Renal cortex interstitium (tissue), 11 donors: ENCODE measurements at regions not wholly inside any gene's neighbourhood (a gene's known extent, or its start where the extent isn't known, plus 50 kb on each side); places are given as distances from the start of the nearest gene placed in this dataset.

ENCODE experiments used
- DNase-seq, 11 donors: peaks; one replicate each; pipeline ENCODE4 v3.0.0-alpha.2; 2013; ENCODE audit warnings: low read depth in 9 of 11, low spot score in 4 of 11; ENCODE audit errors: extremely low read depth in 1 of 11

DNA sequence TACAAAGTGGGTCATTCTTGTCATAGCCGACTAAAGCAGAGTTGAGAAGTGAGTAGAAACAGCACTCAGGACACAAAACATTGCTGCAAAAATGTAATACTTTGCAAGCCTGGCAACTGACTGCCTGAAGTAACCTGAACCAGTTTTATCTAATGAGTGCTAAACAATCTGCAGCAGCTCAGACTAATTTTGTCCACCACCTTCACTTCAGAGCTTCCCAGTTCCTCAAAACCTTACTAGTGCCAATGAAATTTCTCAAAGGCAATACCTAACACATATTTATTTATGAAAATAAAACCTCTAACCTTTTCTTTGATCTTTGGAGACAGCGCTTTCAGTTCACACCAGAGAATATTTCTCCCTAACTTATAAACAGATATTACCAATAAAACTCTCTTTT lies 56.7 kb upstream of the FKBP1C start:
- no peak for DNase-seq
